ENCODE measurements at regions not wholly inside any gene's neighbourhood (a gene's known extent, or its start where the extent isn't known, plus 50 kb on each side); places are given as distances from the start of the nearest gene placed in this dataset.
A peak's percentile ranks its signal among the peaks of the same experiment; 100 is the strongest.
"Not testable (repeated sequence)": the region's sequence is repeated elsewhere in the genome, so short reads cannot be mapped to it uniquely, and the experiment has no call there.

GRCh38 chr10:84700668-84701369 lies 372.4 kb downstream of the CCSER2 start:
- no peak for DNase-seq

- DNase-seq = no peak
These were observed 373.0 kb downstream of the CCSER2 start for GRCh38 chr10:84701370-84701720.

GRCh38 chr10:84704101-84704500 lies 375.7 kb downstream of the CCSER2 start:
- DNase-seq = no peak

- DNase-seq = no peak
These were observed 378.0 kb downstream of the CCSER2 start for GRCh38 chr10:84706431-84706830.

GRCh38 chr10:84706875-84707274 lies 378.5 kb downstream of the CCSER2 start:
- no peak for DNase-seq

GRCh38 chr10:84715911-84716310 lies 387.5 kb downstream of the CCSER2 start:
- DNase-seq = peak in 1 of 51 donors; percentile 10

GRCh38 chr10:84718877-84719616 lies 390.7 kb downstream of the CCSER2 start:
- no peak for DNase-seq

GRCh38 chr10:84719687-84720086 lies 391.3 kb downstream of the CCSER2 start:
- DNase-seq = no peak

GRCh38 chr10:84727398-84727797 lies 399.0 kb downstream of the CCSER2 start:
- no peak for DNase-seq

- DNase-seq = not testable (repeated sequence)
These were observed 410.7 kb downstream of the CCSER2 start for GRCh38 chr10:84739126-84739525.

- DNase-seq = no peak
These were observed 411.3 kb downstream of the CCSER2 start for GRCh38 chr10:84739641-84740040.

- no peak for DNase-seq
These were observed 415.1 kb downstream of the CCSER2 start for GRCh38 chr10:84743483-84743882.

GRCh38 chr10:84755311-84755710 lies 426.9 kb downstream of the CCSER2 start:
- no peak for DNase-seq

GRCh38 chr10:84756653-84757052 lies 428.3 kb downstream of the CCSER2 start:
- DNase-seq = not testable (repeated sequence)

GRCh38 chr10:84761994-84762614 lies 433.7 kb downstream of the CCSER2 start:
- not testable (repeated sequence) for DNase-seq

GRCh38 chr10:84762754-84763394 lies 434.5 kb downstream of the CCSER2 start:
- DNase-seq = no peak

- DNase-seq = no peak
These were observed 435.6 kb downstream of the CCSER2 start for GRCh38 chr10:84763965-84764364.

- no peak for DNase-seq
These were observed 436.7 kb downstream of the CCSER2 start for GRCh38 chr10:84765086-84765485.

- DNase-seq = no peak
These were observed 437.3 kb downstream of the CCSER2 start for GRCh38 chr10:84765656-84766055.

GRCh38 chr10:84766923-84767322 lies 438.5 kb downstream of the CCSER2 start:
- DNase-seq = no peak

- no peak for DNase-seq
These were observed 439.7 kb downstream of the CCSER2 start for GRCh38 chr10:84768132-84768531.

- no peak for DNase-seq
These were observed 442.4 kb downstream of the CCSER2 start for GRCh38 chr10:84770824-84771223.

All from hypothalamus (tissue), 51 donors.